NCI-H446 treated with DMSO at 0.1 percent for 48 hours (cell line): ENCODE measurements at regions not wholly inside any gene's neighbourhood (a gene's known extent, or its start where the extent isn't known, plus 50 kb on each side); places are given as distances from the start of the nearest gene placed in this dataset.

Source experiments
- DNase-seq: peaks from one replicate; lab custom pipeline; 2025; lab: John Stamatoyannopoulos, UW

DNA sequence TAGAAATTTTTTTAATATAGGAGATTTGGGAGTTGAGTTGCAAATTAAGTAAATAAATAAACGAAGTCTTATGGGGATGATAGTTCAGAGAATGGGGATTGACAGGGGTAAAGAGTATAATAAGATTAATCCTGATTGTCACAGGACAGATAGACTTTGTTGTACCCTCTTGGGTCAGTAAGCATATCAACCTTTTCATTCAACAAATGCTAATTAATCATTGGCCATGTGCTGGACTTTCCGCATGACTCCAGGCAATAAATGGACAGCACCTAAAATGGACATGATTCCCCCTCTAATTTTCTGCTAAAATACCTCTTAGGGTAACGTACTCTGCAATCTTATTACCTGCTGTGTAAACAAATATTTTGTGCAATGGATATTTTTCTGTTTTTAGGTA lies 1331.1 kb upstream of the ADGRL3 start:
- DNase-seq: no peak

DNA sequence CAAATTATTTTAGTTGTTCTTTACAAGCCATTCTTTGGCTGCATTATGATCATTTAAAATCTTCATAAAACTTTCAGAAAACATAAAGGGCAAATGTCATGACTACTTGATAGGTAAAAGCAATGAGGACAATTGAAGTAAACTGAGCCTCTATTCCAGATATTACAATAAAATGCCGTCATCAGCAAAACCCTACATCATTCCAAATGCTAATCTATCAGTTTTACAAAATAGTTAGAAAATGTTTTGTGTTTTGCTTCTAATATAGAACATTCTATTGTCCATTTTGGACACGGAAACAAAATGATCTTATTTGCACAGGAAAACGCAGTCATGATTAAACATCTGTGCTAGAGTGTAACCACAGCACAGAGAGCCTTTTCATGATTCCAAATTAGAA lies 1330.6 kb upstream of the ADGRL3 start:
- no peak for DNase-seq

DNA sequence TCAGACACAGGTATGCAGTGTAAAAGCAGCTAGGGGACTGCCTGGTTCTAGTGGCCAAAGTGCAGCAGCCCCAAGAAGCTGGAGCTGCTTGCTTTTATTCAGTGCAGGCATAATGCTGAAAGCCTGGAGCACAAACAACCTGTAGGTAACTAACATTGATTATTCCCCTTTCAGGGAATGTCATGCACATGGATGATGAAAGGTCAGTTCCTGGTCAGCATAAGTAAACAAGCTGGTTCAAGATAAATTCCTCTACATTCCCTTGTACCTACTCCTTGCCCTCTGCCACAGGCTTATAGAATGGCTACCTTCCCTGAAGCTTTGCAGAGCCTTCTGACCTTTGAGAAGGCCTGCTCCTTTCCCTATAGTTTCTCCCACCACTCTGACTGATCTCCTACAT lies 1318.5 kb upstream of the ADGRL3 start:
- DNase-seq: no peak

DNA sequence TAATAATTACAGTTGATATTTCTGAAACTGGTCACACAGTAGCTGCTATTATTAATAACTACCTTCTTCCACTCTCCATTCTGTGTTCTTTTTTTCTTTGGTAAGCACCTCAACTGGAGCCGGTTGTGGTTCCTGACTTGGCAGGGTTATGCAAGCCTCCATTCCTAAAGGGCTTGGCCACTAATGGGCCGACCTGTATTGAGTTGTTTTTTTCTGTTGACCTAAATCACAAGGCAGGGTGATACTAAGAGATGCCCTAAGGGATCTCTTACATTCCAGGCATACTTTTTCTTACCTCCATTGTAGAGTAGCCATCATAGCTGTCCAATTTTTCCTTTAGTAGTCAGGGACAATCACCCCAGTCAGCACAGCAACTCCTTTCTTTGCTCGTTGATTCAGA lies 1295.8 kb upstream of the ADGRL3 start:
- no peak for DNase-seq

DNA sequence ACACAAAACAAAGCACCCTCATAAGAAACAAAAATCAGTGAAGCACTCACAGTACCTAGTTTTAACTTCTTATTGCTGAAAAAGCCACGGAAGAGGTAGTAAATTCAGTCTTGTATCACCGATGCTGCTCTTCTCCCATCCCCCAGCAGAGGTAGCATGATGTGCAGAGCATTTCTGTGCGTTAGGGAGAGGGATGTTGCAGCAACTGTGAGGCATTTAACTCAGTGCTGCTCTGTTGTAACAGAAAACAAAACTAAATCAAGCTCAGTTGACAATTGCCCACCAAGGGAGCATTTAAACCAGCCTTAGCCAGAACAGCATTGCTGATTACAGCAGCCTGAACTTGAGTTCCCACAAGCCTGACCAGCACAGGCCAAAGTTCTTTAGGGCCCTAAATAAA lies 1279.7 kb upstream of the ADGRL3 start:
- DNase-seq: no peak

DNA sequence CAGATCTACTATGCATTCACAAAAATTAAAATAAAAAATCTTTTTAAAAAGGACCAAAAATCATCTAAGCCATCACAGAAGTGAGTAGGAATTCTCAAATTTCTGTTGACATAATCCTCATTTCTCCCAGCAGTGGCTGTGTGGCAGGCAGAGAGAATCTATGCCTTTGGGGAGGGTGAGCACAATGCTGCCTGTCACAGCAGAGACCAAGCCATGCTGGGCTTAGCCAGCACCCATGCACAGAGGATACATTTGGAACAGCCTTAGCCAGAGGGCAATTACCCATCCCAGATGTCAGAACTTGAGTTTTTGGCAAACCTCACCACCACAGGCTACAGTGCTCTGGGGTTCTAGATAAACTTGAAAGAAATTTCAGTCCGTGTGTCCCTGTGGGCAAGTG lies 1274.8 kb upstream of the ADGRL3 start:
- DNase-seq: peak; percentile 2

DNA sequence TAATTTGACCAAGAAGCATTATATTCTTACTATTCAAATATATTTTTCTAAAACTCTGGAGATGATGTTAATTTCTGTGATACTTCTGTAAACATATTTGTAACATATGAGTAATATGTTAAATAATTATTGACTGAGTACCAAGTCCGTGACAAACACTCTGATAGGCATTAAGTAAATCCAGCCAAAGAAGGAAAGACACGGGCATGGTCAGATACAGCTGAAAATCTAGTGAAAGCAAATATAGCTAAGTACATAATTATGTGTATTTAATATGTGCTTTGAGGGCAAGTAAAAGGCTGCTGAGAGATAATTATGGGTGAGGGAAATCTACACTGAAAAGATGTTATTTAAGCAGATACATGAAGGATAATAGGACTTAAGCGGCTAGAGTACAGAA lies 1263.6 kb upstream of the ADGRL3 start:
- no peak for DNase-seq

DNA sequence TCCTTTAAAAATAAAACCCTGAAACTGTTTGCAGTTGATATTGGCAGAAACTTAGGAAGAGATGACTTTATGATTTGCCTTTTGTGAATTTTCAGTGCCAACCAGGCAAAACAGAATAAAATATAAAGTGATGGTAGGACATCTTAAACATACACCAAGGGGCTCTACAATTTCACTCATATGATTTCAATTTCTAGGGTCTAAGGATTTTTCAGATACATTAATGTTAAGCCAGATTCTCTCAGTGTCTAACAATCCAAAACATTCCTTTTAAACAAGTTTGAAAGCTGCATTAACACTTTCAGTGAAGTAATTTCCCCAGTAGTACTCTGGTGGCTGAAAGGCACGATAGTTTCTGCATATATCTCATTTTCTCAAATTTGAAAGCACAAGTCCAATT lies 1262.0 kb upstream of the ADGRL3 start:
- no peak for DNase-seq

DNA sequence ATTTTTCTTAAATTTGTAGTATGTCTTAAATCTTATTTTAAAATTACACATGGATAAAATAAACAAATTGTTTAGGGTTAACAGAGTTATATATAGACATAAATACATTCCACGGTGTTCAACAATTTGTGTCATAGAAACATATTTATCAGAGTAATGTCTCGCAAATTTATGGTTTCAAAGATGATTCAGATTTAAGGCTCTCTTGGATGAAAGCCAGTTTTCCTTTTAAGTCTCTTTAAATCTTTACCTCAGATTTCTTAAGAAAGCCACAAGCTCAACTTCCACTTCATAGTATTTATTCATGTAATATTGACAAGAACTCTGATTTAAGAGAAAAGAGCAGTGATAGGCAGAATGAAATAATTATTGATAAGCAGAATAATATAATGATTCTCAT lies 1254.8 kb upstream of the ADGRL3 start:
- DNase-seq: no peak

DNA sequence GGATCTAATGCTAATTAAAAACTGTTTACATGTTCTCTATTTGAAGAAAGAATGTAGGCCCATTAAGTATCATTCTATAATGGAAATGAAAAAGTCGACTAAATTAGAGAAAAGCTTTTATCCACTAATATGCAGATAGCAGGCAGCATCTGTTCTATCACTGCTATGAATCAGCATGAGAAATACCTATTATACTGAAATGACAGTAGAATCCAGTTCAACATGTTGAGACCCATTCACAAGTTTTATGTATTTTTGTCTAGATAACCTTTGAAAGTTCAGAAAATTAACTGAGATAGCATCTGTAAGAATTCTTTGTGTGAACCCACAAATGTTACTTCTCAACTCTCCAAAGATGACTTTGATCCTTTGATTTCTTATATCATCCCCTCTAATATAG lies 1254.4 kb upstream of the ADGRL3 start:
- DNase-seq: no peak

DNA sequence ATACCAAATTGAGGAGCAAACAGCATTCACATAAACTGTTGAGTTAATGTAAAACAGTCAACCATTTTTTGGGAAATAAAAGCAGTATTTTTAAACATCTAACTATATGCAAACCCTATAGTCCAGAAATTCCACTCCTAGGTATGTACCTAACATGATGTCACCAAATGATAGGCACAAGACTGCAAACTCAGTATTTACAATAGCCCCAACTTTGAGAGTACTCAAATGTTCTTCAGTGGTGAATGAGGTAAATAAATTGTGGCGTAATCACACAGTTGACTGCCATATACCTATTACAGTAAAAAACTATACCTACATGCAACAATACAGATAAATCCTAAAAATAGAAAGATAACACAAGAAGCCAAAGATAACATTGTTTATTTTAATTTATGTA lies 1243.8 kb upstream of the ADGRL3 start:
- DNase-seq: no peak

DNA sequence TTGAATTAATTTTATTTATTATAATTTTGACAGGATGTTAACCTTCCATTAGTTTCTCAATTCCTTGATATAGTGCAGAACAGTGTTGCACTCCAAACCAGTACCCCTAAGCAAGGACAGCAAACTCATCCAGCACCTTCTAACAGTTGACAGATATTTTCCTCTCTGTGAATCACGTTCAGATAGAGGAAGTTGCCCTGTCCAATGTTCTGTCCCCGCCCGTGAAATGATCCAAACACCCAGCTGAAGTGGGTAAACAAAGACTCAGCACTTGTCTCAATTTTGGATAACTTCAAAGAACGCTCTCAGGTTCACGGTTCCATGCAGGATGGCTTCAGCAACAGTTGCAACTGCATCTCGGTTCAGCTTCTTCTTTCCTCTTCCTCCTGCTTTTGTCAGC lies 1240.0 kb upstream of the ADGRL3 start:
- no peak for DNase-seq

DNA sequence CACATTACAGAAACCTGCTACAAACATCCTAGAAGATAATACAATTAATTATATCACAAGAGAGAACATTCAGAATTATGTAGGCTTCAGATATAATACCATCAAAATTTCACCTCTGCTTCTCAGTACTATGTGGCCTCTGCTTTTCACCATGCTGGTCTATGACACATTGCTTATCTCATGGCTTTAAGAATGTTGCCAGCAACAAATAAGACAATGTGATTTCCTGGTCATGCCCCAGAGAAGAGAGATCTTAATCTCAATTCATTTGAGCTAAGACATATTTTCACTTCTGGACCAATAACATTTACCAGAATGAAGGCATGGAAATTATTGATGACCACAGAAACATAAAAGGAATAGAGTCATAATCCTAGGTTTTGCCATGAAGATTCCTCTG lies 1233.4 kb upstream of the ADGRL3 start:
- no peak for DNase-seq

DNA sequence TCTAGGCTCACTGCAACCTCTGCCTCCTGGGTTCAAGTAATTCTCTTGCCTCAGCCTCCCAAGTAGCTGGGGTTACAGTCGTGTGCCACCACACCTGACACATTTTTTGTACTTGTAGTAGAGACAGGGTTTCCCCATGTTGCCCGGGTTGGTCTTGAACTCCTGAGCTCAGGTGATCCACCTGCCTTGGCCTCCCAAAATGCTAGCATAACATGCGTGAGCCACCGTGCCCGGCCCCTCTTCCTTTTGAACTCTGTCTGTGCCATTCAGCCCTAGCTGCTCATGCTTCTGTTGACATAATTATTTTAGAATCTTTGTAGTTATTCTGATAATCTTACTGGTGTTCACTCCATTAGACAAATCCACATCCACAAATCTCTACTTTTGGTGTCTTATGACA lies 1231.3 kb upstream of the ADGRL3 start:
- DNase-seq: no peak

DNA sequence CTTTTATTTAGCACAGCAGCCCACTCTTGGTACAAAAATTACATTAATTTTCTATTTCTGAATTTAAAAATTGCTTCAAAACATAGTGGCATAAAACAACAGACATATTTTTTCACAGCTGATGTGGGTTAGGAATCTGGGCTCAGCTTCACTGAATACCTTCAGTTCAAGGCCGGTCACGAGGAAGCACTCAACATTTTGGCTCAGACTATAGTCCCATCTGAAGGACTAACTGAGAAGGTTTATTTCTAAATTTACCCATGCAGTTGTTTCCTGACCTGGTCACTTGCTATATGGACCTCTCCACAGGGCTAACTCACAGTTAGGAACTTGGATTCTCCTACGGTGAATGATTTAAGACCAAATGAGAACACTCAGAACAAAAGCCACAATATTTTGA lies 1230.2 kb upstream of the ADGRL3 start:
- DNase-seq: no peak

DNA sequence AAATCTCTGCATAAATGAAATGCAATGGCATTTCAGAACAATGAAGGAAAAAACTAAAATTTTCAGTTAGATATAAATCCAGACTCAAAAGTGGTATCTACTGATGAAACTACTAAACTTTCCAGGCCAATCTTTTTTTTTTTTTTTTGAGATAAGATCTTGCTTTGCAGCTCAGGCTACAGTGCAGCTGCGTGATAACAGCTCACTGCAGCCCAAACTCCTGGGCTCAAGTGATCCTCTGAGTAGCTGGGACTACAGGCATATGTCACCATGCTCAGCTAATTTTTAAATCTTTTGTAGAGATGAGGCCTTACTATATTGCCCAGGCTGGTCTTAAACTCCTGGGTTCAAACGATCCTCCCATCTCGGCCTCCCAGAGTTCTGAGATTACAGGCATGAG lies 1228.2 kb upstream of the ADGRL3 start:
- DNase-seq: no peak

DNA sequence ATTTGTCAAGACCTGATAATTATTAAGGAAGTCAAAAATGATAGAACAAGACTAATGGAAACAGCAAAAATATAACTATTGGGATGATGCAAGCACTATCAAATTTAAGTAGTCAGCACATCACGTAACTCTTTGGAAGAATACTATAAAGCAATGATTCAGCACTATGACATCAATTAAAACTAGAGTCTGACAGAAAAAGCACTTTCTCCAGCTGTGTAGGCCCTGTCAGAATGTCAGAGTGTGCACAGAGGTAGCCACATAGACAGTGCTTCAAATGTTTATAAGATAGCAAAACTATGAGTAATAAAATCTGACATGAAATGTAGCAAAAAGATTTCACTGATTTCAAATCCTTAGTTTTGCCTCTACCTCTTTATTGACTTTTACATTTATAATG lies 1226.6 kb upstream of the ADGRL3 start:
- no peak for DNase-seq

DNA sequence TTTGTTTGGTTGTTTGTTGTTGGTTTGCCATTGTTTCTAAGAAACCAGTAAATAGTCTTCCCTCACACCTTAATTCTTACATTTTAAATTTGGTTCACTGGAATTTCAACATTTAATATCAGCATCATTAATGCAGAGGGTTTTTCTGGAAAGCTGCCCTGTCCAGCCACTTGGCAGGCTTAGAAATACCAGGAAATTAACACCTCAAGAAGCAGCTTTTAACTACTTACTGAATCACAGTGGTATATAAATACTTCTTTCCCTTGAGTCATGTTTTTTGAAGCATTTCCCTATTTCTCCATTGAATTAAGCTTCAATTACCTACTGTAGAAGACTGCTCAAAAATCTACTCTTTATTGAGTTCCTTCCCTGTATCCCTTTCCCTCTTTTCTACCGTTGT lies 1221.1 kb upstream of the ADGRL3 start:
- DNase-seq: no peak

DNA sequence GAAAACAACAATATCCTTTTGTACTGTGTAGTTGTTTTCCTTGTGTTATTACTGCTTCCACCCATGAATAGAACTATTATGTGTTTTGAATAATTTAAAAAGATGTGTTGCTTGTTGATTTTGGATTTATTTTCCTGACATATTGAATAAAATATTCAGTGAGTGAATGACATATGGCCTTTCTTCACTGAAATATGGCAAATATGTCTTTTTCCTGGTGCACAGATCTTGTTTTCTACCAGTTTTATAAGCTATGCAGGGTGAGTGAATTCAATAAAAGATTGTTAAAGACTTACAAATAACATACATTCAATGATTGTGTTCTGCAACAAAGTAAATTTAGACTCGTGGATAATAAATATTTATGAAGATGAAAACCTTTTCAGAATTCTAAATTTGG lies 1216.3 kb upstream of the ADGRL3 start:
- no peak for DNase-seq

DNA sequence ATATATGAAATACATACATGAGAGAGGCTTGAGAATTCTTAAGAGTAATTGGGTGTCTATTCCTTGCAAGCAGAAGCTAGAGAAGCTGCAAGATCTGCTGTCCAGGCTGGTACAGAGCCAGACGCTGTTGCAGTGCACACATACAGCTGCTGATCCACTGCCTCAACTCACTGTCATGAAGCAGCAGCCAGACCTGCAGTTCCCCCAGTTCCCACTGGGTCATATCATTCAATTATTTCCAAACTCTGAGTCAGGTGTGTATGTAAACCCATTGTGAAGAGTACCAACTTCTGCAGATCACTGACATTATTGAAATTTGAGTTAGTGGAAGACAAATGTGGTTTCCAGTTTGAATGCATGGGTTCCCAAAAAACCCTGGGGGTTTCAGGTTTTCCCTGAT lies 1212.8 kb upstream of the ADGRL3 start:
- DNase-seq: no peak

DNA sequence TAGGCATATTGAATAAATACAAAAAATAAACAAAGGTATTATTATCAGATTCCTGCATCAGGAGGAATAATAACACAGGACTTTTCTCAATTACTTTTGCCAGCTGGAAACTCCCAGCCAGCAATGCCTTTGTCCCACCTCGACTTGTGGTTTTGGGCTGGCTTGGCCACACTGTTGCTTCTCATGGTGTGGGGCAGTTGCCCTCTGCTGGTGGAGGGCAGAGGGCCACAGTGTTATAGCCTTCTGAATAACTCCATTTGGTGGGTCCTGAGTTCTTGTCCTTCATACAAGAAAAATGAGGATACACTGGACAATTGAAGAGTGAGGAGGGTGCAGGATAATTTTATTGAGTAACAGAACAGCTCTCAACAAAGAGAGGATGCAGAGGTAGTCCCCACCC lies 1206.0 kb upstream of the ADGRL3 start:
- DNase-seq: no peak

DNA sequence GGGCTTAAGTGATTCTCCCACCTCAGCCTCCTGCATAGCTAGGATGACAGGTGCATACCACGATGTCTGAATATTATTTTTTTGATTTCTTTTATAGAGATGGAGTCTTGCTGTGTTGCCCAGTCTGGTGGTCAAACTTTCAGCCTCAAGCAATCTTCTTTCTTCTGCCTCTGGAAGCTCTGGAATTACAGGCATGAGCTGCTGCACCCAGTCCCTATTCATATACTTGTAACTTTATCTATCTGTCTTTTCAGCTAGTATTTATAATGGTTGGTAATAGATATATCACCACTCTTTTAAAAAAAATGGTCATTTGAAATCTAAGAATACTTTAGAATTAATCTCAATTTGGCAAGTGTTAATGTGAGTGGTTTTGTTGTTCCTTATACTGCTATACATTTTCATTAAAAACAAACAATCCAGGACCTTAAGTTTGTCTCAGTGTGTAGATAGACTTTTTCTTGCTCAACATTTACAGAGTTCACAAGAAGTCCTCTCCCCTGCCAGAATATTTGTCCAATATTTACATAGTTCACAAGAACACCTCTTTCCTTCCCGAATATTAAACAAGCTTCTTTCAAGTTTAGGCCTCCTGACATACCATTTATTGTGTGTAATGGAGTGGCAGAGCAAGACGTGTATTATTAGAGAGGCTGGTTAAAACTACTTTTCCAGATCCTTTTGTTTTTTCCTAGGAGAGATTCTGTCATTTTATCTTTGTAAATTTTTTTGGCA lies 1197.4 kb upstream of the ADGRL3 start:
- DNase-seq: no peak

DNA sequence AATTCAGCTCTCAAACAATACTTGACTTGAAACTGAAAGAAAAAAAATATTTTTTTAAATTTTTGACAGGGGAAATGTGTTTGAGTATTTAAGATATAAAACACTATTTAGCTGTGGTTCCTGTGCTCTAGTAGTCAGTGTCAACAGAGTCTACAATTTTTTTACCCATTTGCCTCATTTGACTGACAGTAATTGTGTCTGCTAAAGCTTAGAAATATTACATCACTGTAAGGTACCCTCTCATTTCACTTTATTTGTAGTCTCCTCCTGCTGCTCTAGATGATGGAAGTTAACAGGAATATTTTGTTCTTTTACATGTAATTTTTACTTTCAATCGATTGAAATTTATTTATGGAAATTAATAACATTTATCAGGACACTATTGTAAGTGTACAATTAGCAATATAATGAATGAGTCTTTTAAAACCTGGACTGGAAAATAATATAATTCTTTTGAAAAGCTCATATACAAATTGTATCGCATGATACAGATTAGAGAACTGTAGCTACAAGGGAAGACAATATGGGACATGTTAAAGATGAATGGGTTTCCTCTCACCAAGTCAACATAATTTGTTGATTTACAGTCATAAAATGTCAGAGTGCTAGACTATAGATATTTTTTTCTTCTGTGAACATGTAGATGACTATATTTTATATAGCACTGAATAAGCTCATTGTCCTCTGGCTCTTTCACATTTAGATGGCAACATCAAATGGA lies 1186.5 kb upstream of the ADGRL3 start:
- DNase-seq: no peak

DNA sequence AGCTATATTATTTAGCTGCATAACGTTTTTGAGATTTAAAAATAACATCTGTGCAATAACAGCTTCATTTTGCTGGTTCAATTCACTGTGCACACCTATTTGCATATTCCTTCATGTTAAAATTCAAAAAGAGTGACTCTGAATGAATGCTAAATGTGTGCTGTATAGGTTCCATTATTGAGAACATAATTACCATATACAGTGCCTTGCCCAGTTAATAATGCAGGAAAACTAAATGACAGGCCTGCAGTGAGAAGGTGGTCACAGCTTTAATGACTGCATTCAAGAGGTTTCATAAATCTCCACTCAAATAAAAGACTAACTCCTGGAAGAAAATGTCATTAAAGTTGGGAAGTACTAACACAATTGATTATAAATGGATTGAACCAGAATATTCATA lies 1183.2 kb upstream of the ADGRL3 start:
- DNase-seq: no peak
